ENCODE measurements at regions not wholly inside any gene's neighbourhood (a gene's known extent, or its start where the extent isn't known, plus 50 kb on each side); places are given as distances from the start of the nearest gene placed in this dataset.

DNA sequence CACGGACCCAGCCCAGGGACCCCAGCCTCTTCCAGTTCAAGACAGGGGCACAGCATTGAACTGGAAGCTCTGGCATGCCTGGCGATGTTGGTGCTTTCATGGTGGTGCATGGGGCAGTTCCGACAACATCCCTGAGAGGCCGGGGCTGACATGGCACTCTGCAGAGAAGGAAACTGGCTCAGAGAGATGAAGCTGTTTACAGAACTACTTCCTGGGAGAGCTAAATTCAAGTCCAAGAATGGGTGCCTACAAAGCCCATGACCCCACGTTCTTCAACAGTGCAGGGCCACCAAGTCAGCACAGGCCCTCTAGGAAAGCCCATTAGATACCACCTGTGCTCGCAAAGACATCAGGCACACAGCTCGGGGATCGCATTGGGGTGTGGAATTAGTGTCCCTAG, 470.9 kb upstream of the MGMT start:
- no peak for DNase-seq (ENCODE audit: low read depth, low spot score)

DNA sequence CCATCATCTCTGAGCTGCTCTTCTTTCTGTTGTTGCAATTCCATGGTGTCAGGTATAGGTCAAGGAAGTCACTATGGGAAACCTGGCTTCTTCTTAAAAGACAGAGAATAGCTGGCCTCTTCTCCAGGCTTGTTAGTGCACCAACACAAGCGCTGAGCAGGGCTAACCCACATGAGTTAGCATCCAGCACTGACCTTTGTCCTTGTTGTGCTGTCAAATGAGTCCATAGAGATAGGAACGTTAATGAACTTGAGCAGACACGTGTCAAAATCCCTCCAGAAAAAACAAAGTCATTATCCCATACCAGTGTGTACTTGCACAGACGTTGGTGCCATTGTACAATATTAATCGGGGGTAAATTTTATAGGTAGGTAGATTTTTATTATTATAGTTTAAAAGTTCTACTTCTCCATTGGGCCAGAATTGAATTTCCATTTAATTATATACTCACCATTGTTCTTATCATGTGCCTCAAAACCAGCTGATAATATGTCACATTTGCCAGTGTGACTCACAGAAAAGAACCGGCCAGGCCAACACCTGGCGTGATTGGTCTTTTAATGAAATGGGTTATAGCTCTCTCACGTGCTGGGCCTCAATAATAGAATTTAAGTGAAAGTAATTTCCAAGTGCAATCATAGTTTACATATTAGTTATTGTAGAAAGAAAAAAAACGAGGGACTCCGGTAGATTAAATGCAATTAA, 468.8 kb upstream of the MGMT start:
- no peak for DNase-seq (ENCODE audit: low read depth, low spot score)

DNA sequence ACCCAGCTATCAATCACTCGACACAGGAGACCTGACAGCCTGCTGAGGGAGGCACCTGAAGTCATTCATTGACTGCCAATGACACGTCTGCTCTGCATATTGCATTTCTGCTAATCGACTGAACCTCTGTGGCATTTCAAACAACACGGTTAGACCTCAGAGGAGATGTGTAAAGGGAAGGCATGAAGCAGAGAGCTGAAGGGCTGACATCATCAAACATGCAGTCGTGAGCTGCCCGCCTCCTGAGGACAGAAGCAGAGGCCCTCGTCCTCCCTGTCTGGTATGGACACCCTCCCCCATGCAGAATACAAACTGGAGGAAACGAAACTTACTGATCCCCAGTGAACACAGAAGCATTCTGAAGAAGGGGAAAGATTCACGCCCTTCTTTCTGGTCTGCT, 462.6 kb upstream of the MGMT start:
- no peak for DNase-seq (ENCODE audit: low read depth, low spot score)

DNA sequence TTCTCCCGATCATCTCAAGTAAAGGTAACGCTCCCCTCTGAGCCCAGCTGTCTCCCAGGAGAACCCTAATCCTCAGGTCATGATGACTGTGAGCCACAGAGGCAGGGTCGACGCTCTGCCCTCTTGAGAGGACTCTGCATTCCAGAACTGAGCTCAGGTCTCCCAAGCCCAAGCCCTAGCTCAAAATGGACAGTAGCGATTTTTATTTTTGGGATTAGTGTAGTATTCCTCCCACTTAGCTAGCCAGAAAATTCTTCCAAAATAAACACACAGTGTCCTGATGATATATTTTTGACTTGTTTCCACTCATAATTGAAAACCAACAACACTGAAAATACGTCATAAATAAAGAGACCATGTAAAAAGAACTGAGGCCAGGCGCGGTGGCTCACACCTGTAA, 462.0 kb upstream of the MGMT start:
- no peak for DNase-seq (ENCODE audit: low read depth, low spot score)

DNA sequence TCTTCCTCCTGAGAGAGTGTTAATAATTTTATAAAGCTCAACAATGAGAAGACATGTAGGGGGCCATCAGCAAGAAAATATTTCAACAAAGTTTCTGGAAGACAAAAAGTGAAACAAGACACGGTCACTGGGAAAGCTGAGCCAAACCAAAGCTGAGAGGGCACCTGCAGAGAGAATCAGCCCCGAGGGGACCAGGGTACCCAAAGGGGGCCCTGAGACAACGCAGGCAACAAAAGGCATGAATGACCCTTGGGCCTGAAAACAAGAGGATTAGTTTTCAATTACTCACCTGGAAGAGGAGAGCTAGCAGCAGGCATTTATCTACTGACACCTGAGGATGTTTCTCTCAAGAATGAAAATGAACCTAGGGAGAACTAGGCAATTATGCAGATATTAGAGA, 461.2 kb upstream of the MGMT start:
- DNase-seq (ENCODE audit: low read depth, low spot score) = no peak

DNA sequence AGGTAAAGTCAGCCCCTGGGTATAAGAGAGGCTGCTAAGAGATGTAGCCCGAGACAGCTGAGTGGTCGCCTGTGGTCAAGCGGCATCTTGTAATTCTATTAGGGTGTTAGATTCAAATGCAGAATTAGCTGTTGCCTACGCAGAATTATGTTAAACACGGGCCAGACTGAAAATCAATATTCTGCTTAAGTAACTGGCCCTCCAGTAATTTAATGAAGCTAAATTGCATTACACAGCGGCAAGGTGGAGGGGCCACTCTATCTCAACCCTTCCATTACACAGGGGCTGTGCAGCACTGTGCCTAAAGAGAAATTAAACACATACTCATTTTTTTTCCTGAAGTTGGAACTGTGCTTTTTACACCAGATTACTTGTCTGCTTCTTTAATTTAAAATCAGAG, 448.5 kb upstream of the MGMT start:
- no peak for DNase-seq (ENCODE audit: low read depth, low spot score)

DNA sequence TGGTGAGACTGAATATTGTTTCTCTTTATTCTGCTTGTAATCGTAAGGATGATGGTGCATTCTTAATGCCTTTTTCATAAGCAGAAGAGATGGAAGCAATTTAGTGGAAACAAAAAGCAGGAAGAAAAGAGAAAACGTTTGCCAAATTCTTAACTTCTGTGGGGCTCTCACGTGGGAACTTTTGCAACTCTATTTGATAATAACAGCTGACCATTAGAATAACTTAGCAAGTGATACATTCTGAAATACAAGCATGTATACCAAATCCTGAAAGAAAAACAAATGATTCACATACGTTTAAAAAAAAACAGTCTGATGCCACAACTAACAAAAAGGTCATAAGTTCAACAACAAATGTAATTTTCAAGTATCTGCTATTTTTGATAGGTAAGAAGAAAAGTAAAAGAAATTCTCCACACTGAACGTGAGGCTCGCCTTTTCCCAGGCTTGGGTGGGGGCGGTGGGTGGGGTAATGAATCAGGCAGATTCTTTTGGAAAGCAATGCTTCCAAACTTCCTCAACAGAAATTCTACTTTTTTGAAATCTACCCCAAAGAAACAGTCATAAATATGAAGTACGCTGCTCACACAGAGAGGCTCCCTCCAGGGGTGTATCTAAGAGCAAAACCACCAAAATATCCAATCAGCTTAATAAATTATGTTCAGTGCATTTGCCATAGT, 446.2 kb upstream of the MGMT start:
- no peak for DNase-seq (ENCODE audit: low read depth, low spot score)

DNA sequence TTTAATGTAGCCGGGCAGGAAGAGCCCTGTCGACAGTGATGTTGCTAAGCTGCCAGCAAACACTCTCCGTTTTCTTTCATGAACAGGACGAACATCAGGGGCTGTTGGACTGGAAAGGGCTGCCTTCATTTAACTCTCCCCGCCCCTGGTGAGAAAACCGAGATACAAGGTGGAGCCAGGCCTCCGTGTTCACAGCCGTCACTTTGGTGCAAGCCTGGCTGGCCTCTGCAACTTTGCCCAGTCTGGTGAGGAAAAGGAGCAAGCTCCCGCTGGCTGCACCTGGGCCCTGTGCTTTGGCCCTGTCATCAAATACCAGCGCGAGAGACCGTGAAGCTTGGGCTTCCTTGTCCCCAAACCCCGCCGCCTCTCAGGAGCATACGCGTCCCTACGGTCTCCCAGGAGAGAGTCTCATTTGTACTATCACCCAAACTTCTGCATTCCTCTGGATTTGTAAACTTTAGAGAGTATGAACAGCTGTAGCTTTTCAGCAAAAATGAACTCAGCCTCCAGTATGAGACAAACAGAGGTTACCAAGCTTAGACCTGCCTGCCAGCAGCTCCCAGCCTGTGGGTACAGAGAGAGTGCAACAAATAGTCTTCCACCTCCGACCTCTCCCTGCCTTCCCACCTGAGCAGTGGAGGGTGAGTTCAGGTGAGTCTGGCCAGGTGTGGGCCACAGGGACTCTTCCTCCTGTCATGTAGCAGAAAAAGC, 445.3 kb upstream of the MGMT start:
- DNase-seq (ENCODE audit: low read depth, low spot score) = no peak

DNA sequence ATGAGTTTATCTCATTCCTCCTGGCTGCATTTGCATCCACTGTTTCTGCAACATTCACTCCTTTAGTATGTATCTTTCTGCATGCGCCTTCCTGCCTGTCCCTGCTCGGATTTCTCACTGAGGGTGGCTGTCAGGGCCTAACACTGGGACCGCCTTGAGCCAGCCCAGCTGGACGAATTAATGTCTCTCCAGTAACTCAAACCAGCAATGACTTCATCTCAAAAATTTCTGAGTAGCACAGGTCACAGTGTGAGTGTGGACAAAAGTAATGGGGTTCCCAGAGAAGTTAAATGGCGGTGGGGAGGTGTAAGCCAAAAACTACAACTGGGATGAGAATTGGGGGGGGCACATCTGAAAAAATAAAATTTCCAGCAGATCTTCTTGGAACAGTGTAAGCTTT, 444.0 kb upstream of the MGMT start:
- DNase-seq (ENCODE audit: low read depth, low spot score) = no peak

DNA sequence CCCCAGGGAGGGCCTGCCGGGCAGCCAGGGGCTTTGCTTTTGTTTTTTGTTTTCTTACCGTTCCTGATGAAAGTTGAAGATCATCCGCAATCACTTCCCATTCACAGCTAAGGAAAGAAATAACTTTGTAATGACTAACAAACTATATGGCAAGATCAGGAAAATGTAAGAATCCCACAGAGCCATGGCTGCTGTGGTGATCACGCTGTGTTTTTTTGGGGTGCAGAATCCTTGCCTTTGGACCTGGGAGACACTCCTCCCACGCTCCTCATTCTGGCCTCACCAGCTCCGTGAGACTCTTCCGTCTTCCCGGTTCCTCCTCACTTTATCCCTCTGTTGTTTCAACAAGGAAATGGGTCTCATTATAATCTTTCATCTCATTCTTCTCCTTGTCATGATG, 443.0 kb upstream of the MGMT start:
- no peak for DNase-seq (ENCODE audit: low read depth, low spot score)

DNA sequence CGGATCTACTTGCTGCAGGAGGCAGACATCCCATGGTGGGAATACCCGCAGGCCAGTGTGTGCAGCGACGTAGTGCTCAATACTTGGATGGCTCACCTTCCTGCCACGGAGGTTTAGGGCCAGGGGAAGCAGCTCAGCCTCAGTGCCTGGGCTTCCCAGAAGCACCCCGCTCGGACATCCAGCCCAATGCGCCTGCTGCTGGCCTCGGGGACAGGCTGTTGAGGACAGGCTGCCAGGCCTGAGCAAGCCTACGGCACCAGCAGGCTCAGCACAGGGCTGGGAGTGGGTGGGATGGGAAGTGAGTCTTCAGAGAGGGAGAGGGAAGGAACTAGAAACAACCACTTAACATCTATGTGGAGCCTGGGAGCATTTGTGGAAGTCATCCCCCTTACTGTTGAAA, 441.3 kb upstream of the MGMT start:
- no peak for DNase-seq (ENCODE audit: low read depth, low spot score)

DNA sequence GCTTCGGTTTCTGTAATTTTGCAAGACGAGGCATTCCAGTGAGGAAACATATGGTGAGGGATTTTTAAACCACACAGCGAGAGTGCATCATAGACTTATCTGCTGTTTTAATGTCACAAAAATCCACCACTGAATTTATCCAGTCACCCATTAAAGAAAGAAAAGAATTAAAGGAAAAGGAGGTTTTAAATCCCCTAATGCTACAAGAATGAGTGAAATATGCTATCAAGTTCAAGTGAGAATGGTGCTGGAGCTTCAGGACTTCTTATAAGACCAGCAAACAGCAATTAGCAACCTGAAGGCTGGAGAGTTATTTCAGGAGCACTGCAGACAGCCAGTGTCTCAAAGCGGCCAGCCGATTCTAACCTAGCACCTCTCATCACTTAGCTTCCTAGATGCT, 439.1 kb upstream of the MGMT start:
- no peak for DNase-seq (ENCODE audit: low read depth, low spot score)

DNA sequence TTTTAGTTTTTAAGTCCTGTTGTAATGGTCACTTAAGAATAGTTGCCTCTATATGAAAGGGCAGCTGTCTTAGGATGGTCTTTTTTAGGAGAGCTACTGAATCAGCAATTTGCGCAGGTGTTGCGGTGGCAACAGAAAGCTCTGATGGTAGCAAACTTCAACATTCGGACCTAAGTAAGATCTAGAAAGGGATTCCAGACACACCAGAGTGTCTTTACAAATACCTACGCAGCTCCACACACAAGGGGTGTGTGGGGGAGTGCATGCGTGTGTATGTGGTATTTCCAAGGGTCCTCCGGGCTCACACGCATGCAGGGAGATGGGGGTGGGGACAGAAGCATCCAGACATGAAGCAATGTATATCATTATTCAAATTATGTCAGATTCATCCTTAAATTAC, 438.6 kb upstream of the MGMT start:
- DNase-seq (ENCODE audit: low read depth, low spot score) = no peak

DNA sequence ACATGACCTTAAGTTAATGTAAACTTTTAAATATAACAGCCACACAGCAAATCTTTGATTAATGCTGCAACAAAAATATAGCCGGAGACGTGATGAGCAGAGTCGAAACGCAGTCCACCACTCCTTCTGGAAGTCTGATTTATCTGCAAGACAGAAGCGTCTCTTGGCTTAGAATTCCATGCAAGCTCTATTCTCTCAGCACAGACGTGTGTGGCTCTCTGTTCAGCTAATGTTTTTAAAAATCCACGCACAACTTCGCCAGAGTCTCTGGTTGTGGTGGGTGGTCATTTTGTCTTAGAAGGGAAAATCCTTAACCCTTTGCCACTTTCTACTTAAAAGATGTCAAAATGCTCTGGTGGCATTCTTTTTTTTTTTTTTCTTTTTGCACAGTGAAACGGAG, 438.0 kb upstream of the MGMT start:
- DNase-seq (ENCODE audit: low read depth, low spot score) = no peak

DNA sequence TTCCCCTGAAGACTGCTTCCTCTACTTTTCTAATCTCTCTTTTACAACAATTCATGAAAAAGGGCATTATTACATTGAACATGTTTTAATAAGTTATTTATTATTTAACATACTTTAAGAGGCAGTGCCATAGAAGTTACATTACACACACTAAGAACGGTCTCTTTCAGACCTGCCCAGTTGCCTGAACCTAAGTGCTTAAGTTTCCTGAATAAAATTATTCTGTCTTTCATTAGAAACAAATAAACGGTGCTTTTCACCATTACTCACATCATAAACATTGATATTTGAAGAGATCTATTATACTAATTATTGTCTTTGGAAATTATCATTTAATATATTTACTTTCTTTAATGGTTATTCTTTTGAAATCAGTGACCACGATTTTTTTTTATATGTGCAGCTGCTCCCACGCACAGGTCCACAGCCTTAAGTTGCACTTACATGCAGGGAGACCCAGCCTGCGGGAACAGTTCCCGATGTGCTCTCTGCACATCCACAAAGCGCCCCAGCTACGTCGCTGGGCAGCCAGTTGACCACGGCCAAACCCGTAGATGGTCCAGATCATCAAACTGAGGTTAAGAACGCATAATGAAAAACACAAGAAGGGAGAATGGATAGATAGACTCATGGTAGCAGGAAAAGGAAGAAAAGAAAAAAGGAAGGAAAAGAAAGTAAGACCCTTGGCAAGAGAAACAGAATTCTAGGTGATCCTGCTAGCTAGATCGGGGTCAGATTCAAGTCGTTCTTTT, 437.0 kb upstream of the MGMT start:
- DNase-seq (ENCODE audit: low read depth, low spot score) = no peak

DNA sequence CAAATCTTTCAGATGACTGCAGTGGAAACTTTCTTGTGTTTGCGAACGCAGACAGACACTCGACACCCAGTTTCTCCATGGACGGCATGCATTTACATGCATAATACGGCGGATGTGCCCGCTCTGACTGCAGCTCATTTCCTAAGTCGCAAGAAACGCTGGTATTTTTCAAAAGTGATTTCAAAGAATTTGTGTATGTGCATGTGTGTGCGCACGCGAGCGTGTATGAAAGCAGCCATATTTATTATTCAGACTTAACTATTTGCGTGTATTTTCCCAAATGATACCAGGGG, 436.5 kb upstream of the MGMT start:
- DNase-seq (ENCODE audit: low read depth, low spot score) = no peak

DNA sequence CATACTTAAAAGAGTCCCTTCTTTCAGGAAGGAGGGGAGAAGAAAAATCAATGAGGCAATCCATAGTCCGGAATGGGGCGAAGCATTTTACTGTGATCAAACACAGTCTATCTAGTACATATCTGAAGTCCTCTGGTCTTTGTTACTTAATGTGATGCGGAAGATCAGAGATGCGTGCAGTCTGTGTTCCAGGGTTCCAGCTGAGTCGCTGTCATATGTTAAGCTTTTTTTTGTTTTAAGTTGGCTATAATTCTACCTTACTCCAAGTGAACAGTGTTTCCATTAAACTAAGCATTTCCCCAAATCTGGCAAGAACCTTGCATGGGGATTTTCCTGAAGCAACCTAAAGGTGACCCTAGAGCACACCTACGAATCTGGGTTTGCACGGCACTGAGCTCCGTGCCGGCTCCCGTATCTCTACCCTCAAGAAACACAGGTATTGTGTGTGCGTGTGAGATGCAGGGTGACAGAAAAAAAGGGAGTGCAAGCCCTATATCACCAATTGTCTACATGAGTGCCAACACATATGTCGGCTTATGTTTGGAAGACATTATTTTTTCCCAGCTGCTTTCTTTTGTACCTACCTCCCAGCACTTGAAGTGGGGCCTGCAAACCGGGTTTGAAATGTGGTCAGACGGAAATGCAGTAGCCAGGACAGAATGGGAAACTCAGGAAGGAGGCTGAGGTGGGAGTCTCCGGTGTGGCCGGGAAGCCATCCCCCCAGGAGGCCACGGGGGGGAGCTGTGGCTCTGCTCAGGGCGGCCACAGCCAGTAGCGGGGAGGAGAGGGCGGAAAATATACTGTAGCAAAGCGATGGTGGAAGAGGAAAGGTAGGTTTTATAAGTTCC, 435.8 kb upstream of the MGMT start:
- no peak for DNase-seq (ENCODE audit: low read depth, low spot score)

DNA sequence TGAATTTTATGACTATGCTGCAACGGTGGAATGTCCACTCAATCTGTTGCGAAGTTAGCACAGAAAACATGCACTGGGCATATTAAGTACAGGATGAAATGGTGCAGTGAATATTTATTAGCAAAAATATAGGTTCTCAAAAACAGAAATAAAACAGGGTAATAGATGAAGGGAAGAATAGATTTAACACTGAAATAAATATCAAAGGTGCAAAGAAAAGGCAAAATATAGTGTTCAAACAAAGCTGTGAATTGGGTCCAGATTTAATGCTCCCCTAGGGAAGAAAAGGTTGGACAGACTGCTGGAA, 435.2 kb upstream of the MGMT start:
- DNase-seq (ENCODE audit: low read depth, low spot score) = no peak

DNA sequence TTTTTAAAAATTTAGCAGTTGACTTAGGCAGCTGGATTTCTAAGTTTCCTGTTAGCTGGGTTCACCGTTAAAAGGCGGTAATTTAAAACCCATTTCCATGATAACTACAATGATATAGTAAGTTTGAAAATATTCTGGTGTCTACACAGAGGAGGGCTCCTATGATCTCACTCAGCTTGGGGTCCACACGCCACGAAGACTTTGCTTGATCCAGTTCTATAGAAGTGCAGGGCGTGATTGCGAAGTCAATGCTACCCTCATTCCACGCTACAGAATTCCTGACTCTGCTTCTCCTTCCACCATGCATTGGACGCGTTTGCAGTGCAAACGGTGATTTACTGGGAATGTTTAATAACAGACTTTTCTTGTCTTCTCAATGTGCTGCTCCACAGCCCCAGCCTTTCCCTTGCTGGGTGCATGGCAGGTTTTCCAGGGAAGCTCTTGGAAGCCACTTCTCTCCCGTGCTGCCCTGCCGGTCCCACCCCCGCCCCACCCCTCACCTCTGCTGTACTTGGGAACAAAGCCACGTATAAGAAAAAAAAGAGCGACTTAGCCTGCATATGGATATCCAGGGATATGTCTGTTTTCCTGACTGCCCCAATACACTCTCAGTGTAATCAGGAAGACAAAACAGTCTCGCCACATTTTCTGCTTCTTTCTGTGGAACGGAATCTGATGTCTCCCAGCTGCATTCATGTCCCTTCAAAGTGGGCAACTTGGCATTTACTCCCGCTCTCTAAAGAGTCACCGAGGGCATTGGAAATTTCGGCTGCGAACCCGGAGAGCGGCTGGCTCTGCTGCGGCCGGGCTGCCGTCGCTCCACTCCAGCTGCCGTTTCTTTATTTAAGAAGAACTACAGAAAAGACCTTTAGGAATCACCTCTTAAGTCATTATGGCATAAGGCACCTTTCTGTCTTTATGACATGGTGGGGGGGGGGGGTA, 434.4 kb upstream of the MGMT start:
- no peak for DNase-seq (ENCODE audit: low read depth, low spot score)

DNA sequence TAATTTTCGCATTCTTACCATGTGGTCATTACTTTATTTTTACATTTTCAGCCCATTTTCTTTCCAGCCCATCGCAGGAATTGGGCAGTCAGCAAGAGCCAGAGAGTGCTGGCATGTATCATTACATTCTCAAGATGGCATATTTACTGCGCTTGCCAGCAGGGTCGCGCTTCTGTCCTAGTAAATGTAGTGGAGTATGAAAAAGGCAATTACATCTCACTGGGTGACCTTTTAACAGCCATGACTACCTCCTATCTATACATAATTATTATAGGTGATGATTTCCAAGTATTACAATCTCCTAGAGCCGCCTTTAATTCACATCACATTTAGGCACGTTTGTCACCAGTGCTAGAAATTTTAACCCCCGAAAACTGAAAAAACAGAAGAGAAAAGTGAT, 433.7 kb upstream of the MGMT start:
- no peak for DNase-seq (ENCODE audit: low read depth, low spot score)

DNA sequence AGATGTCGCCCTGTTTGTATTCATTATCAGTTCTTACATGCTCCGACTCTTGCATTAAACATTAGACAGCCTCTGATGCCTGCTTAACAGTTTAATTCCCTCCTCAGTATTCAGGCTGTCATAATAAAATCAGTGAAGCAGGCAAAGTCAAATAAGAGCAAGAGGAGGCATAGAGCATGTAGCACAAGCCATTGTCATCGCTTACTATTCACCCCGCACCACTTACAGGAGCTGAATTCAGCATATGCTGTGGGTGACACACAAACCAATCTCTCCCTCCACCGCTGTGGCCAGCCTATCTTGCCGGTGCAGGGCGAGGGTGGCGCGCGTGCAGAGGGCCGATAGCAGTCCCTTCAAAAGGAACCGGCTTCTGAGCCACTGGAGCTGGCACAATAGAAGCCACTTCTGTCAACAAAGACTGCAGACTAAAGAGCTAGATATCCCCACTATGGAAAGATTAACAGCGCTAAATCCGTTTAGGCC, 433.2 kb upstream of the MGMT start:
- DNase-seq (ENCODE audit: low read depth, low spot score) = no peak
